ENCODE measurements at regions not wholly inside any gene's neighbourhood (a gene's known extent, or its start where the extent isn't known, plus 50 kb on each side); places are given as distances from the start of the nearest gene placed in this dataset.

- no peak for DNase-seq (ENCODE audit: low read depth in 3 of 3)
Observed at GRCh38 chr10:6305401-6306321, 102.9 kb downstream of the PFKFB3 start.

GRCh38 chr10:6306917-6307316, 104.2 kb downstream of the PFKFB3 start:
- no peak for DNase-seq (ENCODE audit: low read depth in 3 of 3)

- no peak for DNase-seq (ENCODE audit: low read depth in 3 of 3)
Observed at GRCh38 chr10:6309816-6310215, 107.1 kb downstream of the PFKFB3 start.

GRCh38 chr10:6310977-6311376, 108.2 kb downstream of the PFKFB3 start:
- DNase-seq (ENCODE audit: low read depth in 3 of 3): no peak

GRCh38 chr10:6311700-6312330, 109.1 kb downstream of the PFKFB3 start:
- no peak for DNase-seq (ENCODE audit: low read depth in 3 of 3)

GRCh38 chr10:6312636-6313035, 109.9 kb downstream of the PFKFB3 start:
- DNase-seq (ENCODE audit: low read depth in 3 of 3): no peak

- DNase-seq (ENCODE audit: low read depth in 3 of 3): no peak
Observed at GRCh38 chr10:6313111-6313895, 110.6 kb downstream of the PFKFB3 start.

- no peak for DNase-seq (ENCODE audit: low read depth in 3 of 3)
Observed at GRCh38 chr10:6314620-6315205, 112.0 kb downstream of the PFKFB3 start.

GRCh38 chr10:6319119-6319518, 116.4 kb downstream of the PFKFB3 start:
- DNase-seq (ENCODE audit: low read depth in 3 of 3): no peak

- no peak for DNase-seq (ENCODE audit: low read depth in 3 of 3)
Observed at GRCh38 chr10:6320320-6321010, 117.7 kb downstream of the PFKFB3 start.

- DNase-seq (ENCODE audit: low read depth in 3 of 3): no peak
Observed at GRCh38 chr10:6321880-6322279, 119.1 kb downstream of the PFKFB3 start.

- DNase-seq (ENCODE audit: low read depth in 3 of 3): no peak
Observed at GRCh38 chr10:6322805-6323204, 120.1 kb downstream of the PFKFB3 start.

GRCh38 chr10:6327961-6328698, 125.4 kb downstream of the PFKFB3 start:
- no peak for DNase-seq (ENCODE audit: low read depth in 3 of 3)

- no peak for DNase-seq (ENCODE audit: low read depth in 3 of 3)
Observed at GRCh38 chr10:6328699-6329423, 126.1 kb downstream of the PFKFB3 start.

- DNase-seq (ENCODE audit: low read depth in 3 of 3): no peak
Observed at GRCh38 chr10:6333086-6333485, 130.4 kb downstream of the PFKFB3 start.

- no peak for DNase-seq (ENCODE audit: low read depth in 3 of 3)
Observed at GRCh38 chr10:6333973-6334372, 131.2 kb downstream of the PFKFB3 start.

GRCh38 chr10:6336016-6336415, 133.3 kb downstream of the PFKFB3 start:
- DNase-seq (ENCODE audit: low read depth in 3 of 3): no peak

GRCh38 chr10:6337382-6337781, 134.7 kb downstream of the PFKFB3 start:
- no peak for DNase-seq (ENCODE audit: low read depth in 3 of 3)

- DNase-seq (ENCODE audit: low read depth in 3 of 3): no peak
Observed at GRCh38 chr10:6338361-6338760, 135.6 kb downstream of the PFKFB3 start.

GRCh38 chr10:6339891-6340290, 137.2 kb downstream of the PFKFB3 start:
- no peak for DNase-seq (ENCODE audit: low read depth in 3 of 3)

Measured in stimulated activated CD4-positive, alpha-beta T cell treated with anti-CD3 and anti-CD28 coated beads, TNF-alpha, amount 100 ng/mL, for 48 hours (primary cell).